ENCODE measurements at regions not wholly inside any gene's neighbourhood (a gene's known extent, or its start where the extent isn't known, plus 50 kb on each side); places are given as distances from the start of the nearest gene placed in this dataset.

DNA sequence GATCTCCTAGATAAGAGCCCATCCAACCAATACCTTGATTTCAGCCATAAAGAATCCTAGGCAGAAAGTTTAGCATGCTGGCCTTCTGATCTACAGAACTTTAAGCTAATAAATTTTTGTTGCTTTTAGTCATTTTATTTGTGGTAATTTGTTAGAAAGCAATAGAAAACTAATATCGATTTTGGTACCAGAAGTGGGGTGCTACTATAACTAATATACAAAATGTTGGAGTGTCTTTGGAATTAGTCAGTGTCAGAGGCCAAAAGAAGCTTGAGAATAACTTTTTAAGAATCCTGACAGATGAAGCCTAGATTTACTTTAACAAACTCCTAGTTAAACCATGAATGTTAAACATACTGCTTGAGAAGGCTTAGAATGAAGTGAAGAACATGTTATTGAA lies 83.6 kb upstream of the HSF2 start:
- Histone ChIP-seq H3K27ac (no peak overlapping the region), H3K36me3 (no peaks in the 10 kb centered on the region), H3K4me1 (no peaks in the 10 kb centered on the region), H3K27me3 (no peaks in the 10 kb centered on the region), H3K4me3 (replicated peaks in 1 of 3) (no peak overlapping the region), H3K9me3 (peaks cover 3% of the 10 kb centered on the region)
- no peak for DNase-seq
- WGBS, 2 donors, result 74 to 84% methylated on average over 1 of the region's 1 CpG
- TF ChIP-seq, protein P1, sequence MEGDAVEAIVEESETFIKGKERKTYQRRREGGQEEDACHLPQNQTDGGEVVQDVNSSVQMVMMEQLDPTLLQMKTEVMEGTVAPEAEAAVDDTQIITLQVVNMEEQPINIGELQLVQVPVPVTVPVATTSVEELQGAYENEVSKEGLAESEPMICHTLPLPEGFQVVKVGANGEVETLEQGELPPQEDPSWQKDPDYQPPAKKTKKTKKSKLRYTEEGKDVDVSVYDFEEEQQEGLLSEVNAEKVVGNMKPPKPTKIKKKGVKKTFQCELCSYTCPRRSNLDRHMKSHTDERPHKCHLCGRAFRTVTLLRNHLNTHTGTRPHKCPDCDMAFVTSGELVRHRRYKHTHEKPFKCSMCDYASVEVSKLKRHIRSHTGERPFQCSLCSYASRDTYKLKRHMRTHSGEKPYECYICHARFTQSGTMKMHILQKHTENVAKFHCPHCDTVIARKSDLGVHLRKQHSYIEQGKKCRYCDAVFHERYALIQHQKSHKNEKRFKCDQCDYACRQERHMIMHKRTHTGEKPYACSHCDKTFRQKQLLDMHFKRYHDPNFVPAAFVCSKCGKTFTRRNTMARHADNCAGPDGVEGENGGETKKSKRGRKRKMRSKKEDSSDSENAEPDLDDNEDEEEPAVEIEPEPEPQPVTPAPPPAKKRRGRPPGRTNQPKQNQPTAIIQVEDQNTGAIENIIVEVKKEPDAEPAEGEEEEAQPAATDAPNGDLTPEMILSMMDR (IDR thresholded peaks at IDR 0.05), result no peak
- no peak for TF ChIP-seq POLR2A (IDR thresholded peaks at IDR 0.05)
- intact Hi-C loops (cut with DNase I), result no loop called here

DNA sequence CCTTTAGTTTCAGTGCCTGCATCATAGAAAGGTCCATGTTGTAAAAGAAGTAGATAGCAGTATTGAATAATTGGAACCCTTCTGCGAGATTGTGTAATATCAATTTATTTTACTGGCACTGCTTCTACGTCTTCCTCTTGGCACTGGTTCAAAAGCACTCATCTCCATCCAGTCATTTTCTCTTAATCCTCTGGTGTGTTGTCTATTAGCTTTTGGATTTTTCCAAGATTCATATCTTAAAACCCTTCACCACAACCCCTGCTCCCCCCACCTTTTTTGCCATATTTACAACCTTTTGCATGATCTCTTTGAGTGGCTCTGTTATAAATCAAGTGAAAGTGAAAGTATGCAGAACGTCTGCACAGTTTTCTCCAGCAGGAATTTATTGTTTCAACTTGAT lies 76.6 kb upstream of the HSF2 start:
- no peaks in the 10 kb centered on the region for H3K36me3 ChIP-seq
- DNase-seq, result peak in 1 of 2 donors; percentile 1
- TF ChIP-seq POLR2A (IDR thresholded peaks at IDR 0.05), result no peak
- TF ChIP-seq, protein P1 (IDR thresholded peaks at IDR 0.05), result no peak
- no peak overlapping the region for H3K4me3 ChIP-seq (replicated peaks in 1 of 3)
- H3K27me3 ChIP-seq, result no peaks in the 10 kb centered on the region
- H3K4me1 ChIP-seq, result no peaks in the 10 kb centered on the region
- no peaks in the 10 kb centered on the region for H3K9me3 ChIP-seq
- intact Hi-C loops (cut with DNase I), result no loop called here
- 29 to 36% methylated on average over 3 of the region's 3 CpGs for WGBS, 2 donors
- no peak overlapping the region for H3K27ac ChIP-seq

DNA sequence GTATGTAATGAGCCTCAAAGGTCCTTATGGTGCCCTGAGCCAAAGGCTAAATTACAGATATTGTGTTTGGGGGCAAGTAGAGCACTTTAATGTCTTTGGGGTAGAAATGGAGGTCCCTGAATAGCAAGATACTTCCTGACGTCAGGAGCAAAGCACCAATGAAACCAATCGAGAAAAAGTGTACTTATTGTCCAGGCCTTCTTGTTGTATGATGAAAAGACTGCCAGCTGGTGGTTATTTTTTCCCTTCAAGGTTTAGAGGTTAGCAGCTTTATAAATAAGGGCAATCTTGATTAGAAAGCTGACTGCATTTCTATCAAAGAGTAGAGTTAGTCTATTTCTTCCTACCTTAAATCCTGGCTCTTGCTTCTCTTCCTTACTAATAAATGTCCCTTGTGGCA lies 76.1 kb upstream of the HSF2 start:
- Histone ChIP-seq H3K36me3 (no peaks in the 10 kb centered on the region), H3K27me3 (no peaks in the 10 kb centered on the region), H3K27ac (no peak overlapping the region), H3K4me1 (no peaks in the 10 kb centered on the region), H3K9me3 (no peaks in the 10 kb centered on the region), H3K4me3 (replicated peaks in 1 of 3) (no peak overlapping the region)
- WGBS, 2 donors, result 69 to 72% methylated on average over 2 of the region's 2 CpGs
- TF ChIP-seq, protein P1 (IDR thresholded peaks at IDR 0.05), result no peak
- TF ChIP-seq POLR2A (IDR thresholded peaks at IDR 0.05), result no peak
- DNase-seq, result no peak
- intact Hi-C loops (cut with DNase I), result no loop called here

DNA sequence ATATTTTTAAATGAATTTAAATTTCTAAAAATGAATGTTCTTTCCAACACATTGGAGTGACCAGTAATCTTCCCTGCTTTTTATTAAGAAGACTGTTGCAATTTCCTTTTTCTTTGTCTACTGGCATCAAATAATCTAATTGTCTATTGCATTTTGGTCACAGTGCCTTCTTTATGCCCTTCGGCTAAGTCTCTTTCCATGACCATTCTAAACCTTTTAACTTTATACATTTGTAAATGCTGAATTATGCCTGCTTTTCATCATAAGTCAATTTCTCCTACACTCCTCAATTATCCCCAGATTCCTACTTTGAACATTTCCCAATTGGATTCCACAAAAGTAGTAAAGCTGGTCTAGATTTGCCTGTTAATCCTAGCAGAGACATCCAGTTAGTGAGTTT lies 69.1 kb upstream of the HSF2 start:
- intact Hi-C loops (cut with DNase I), result no loop called here
- Histone ChIP-seq H3K4me1 (no peaks in the 10 kb centered on the region), H3K36me3 (no peaks in the 10 kb centered on the region), H3K4me3 (replicated peaks in 1 of 3) (no peak overlapping the region), H3K27me3 (no peaks in the 10 kb centered on the region), H3K27ac (no peak overlapping the region), H3K9me3 (no peaks in the 10 kb centered on the region)
- TF ChIP-seq, protein P1 (IDR thresholded peaks at IDR 0.05), result no peak
- TF ChIP-seq POLR2A (IDR thresholded peaks at IDR 0.05), result no peak
- 41 to 65% methylated on average over 1 of the region's 1 CpG for WGBS, 2 donors
- no peak for DNase-seq

DNA sequence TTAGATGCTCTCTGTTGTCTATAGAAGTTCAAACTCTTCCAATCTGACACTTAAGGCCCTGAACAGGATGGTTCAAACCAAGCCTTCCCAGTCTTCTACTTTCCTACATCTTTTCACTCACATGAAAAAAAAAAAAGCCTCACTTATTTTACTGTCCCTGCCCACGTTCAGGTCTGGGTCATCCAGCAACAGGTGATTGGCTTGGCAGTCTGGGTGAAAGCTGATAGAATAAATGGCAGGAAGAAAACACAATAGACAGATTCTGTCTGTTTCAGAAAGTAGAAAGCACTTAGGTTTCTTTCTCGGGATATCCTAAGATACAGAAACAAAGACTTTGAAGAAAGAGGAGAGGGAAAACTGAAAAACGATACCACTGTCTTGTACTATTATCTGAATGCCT lies 61.8 kb upstream of the HSF2 start:
- no peak for TF ChIP-seq POLR2A (IDR thresholded peaks at IDR 0.05)
- TF ChIP-seq, protein P1 (IDR thresholded peaks at IDR 0.05), result no peak
- DNase-seq, result no peak
- Histone ChIP-seq H3K4me3 (replicated peaks in 1 of 3) (no peak overlapping the region), H3K27ac (no peak overlapping the region), H3K27me3 (no peaks in the 10 kb centered on the region), H3K36me3 (no peaks in the 10 kb centered on the region), H3K4me1 (no peaks in the 10 kb centered on the region), H3K9me3 (no peaks in the 10 kb centered on the region)
- 63 to 67% methylated on average over 3 of the region's 3 CpGs for WGBS, 2 donors
- intact Hi-C loops (cut with DNase I), result no loop called here

Measured in thyroid gland (tissue), 4 donors.